VCaP (cell line): ENCODE measurements at regions not wholly inside any gene's neighbourhood (a gene's known extent, or its start where the extent isn't known, plus 50 kb on each side); places are given as distances from the start of the nearest gene placed in this dataset.

Source experiments
- H3K27ac ChIP-seq: fragments of 450-650 bp; 2 replicates; pipeline ENCODE4 v1.5.1; 2017
- TF ChIP-seq, protein P1 (sequence below): fragments of 450-650 bp; conservative IDR thresholded peaks from 2 replicates; pipeline ENCODE4 v1.5.1; 2017; ENCODE audit warnings: mild to moderate bottlenecking, moderate library complexity

DNA sequence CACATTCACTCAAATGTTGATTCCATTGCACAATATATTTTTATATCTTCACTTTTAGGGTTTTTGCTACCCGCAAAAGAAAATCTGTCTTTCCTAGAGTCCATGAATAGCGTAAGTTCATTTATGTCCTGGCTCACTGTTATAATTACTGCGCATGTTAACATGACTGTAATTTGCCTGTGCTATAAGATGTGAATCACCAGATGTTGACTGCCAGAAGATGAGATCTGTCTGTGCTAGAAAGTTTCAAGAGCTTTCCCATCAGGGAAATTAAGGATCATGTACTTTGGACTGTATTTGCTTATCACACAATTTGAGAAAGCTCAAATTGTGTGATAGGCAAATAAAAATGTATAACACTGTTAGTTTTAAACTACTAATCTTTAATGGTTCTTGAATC lies 322.5 kb downstream of the CHL1 start:
- TF ChIP-seq, protein P1, sequence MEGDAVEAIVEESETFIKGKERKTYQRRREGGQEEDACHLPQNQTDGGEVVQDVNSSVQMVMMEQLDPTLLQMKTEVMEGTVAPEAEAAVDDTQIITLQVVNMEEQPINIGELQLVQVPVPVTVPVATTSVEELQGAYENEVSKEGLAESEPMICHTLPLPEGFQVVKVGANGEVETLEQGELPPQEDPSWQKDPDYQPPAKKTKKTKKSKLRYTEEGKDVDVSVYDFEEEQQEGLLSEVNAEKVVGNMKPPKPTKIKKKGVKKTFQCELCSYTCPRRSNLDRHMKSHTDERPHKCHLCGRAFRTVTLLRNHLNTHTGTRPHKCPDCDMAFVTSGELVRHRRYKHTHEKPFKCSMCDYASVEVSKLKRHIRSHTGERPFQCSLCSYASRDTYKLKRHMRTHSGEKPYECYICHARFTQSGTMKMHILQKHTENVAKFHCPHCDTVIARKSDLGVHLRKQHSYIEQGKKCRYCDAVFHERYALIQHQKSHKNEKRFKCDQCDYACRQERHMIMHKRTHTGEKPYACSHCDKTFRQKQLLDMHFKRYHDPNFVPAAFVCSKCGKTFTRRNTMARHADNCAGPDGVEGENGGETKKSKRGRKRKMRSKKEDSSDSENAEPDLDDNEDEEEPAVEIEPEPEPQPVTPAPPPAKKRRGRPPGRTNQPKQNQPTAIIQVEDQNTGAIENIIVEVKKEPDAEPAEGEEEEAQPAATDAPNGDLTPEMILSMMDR = no peak
- H3K27ac ChIP-seq = no peak overlapping the region

DNA sequence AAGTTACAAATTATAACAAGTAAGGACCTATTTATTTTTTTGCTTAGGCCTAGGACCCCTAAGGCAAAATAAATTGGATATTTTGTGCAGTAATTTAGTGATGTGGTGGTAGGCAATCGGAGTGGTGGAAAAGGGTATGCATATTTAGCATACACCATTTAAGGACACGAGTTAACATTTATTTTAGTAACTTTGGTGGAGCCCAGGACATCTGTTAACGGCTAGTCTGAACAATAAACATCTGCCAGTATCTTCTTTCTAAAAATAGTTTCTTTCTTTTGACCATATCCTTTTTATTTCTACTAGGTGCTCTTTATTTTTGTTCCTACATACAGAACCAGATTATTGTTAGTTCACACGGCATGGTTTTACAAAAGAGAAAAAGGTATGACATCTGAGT lies 326.3 kb downstream of the CHL1 start:
- H3K27ac ChIP-seq = no peak overlapping the region
- TF ChIP-seq, protein P1 = no peak

DNA sequence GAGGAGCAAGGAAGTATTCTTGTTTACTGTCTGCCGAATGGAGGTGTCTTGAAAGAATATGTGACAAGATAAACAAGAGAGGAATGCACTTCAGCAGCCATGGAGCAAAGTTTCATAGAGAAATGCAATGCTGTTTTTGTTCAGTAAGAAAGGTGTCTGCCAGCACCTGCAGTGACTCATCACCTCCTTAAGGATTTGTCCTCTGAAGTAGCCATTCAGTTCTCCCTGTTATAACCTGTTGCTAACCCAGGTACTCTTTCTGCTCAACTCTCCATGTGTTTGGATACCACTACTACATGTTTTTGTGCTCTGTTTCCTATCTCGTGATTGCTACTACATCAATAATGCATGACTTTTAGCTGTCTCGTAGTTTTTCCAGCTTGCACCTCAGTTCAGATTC lies 328.9 kb downstream of the CHL1 start:
- TF ChIP-seq, protein P1 = no peak
- no peak overlapping the region for H3K27ac ChIP-seq

DNA sequence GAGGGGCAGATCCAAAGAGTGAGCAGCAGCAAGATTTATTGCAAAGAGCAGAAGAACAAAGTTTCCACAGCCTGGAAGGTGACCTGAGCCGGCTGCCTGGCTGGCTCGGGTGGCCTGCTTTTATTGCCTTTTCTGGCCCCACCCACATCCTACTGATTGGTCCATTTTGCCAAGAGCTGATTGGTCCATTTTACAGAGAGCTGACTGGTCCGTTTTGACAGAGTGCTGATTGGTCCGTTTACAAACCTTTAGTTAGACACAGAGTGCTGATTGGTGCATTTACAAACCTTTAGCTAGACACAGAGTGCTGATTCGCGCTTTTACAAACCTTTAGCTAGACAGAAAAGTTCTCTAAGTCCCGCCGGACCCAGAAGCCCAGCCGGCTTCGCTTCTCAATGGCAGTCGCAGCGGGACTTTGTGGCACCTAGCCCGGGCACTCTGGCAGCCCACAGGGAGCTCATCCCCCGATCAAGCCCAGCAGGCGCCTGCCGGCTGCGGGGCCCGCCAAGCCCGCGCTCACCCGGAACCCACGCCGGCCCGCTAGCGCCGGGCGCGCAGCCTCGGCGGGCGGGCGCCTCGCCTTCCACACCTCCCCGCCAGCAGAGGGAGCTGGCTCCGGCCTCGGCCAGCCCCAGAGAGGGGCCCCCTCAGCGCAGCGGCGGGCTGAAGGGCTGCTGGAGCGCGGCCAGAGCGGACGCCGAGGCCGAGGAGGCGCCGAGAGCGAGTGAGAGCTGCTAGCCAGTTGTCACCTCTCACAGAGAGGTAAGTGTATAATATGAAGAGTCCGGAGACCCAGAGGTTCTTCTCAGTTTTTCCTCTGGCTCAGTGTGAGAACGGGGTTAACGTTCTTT lies 339.2 kb downstream of the CHL1 start:
- no peak overlapping the region for H3K27ac ChIP-seq
- TF ChIP-seq, protein P1 = peak; percentile 77

DNA sequence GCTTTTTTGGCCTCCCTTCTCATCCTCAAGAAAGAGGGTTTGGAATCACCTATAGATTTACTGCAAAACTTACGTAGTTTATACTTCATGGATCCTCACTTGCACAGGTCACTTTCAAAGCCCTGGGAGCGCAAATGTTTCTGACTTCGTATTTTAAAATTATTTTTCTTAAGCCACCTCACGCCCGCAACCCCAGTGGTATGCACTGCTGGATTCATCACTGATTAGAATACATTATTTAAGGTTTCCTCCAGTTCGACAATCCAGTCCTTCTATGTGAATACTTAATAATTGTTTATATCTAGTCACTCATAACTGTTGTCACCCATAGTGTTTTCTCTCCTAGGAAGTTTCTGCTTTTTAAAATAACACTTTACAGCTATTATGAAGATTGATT lies 339.9 kb downstream of the CHL1 start:
- no peak overlapping the region for H3K27ac ChIP-seq
- TF ChIP-seq, protein P1 = no peak

DNA sequence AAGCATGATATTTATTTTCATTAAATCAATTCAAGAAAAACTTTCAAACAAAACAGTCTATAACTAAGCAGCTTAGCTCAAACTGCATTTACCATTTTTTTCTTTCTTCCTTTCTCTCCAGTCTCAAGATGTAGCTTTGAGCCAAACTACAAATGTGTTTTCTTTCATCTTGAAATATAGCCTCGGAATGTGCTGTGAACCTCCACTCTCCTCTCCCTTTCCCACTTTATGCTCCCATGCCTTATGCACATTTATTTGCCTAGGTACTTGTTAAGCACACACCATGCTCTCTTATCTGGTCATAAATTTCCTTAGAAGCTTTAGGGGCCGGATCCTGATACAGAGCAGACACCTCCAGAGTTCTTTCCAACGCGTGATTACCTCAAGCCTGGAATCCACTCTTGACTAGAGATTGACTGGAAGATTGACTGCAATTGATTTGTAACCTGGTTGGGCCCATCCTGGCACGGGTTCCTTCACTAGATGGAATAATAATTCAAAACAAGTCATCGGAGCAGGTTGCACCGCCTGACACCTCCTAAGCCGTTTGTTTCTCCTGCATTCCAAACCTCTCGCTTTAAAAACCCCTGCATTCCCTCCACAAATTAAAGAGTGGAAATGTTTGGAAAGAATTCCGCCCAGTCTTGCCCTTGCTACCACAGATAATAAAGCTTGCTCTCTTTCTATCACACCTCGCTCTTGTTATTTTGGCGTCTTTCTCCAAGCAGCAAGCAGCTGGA lies 344.7 kb downstream of the CHL1 start:
- no peak overlapping the region for H3K27ac ChIP-seq
- TF ChIP-seq, protein P1 = no peak

DNA sequence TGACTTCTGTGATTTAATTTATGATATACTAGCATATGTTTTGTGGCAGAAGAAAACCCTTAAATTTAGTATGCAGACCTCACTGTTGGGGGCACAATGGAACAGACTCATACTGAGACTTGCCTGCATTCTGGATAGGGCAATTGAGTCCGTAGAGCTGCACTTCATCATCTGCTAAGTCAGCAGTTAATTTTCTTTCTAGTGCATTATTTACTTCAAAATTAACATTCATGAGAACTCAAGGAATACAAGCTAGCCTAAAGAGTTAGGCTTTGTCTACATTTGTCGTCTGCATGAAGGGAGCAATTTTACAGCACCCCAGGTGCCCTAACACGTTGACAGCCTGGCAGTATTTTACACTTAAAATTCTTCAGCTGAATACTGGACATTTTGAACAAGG lies 345.5 kb downstream of the CHL1 start:
- TF ChIP-seq, protein P1 = no peak
- no peak overlapping the region for H3K27ac ChIP-seq
